ENCODE measurements at regions not wholly inside any gene's neighbourhood (a gene's known extent, or its start where the extent isn't known, plus 50 kb on each side); places are given as distances from the start of the nearest gene placed in this dataset.
A peak's percentile ranks its signal among the peaks of the same experiment; 100 is the strongest.

GRCh38 chr16:66277311-66278070 is 89.0 kb upstream of the CDH5 start:
- no peak for TF ChIP-seq CTCF (IDR thresholded peaks at IDR 0.05; ENCODE audit: extremely low read depth, missing control alignments)
- no peak for DNase-seq (ENCODE audit: low spot score)

- DNase-seq (ENCODE audit: low spot score), result peak; percentile 44
- peak; percentile 46 for TF ChIP-seq CTCF (IDR thresholded peaks at IDR 0.05; ENCODE audit: extremely low read depth, missing control alignments)
Measured at GRCh38 chr16:66275775-66276428, 90.6 kb upstream of the CDH5 start.

GRCh38 chr16:66274335-66275110 is 92.0 kb upstream of the CDH5 start:
- no peak for DNase-seq (ENCODE audit: low spot score)

GRCh38 chr16:66273644-66274334 is 92.7 kb upstream of the CDH5 start:
- TF ChIP-seq CTCF (IDR thresholded peaks at IDR 0.05; ENCODE audit: extremely low read depth, missing control alignments), result no peak
- no peak for DNase-seq (ENCODE audit: low spot score)

More at GRCh38 chr16:66274335-66275110, 92.0 kb upstream of the CDH5 start:
- no peak for TF ChIP-seq CTCF (IDR thresholded peaks at IDR 0.05; ENCODE audit: extremely low read depth, missing control alignments)

- no peak for DNase-seq (ENCODE audit: low spot score)
- TF ChIP-seq CTCF (IDR thresholded peaks at IDR 0.05; ENCODE audit: extremely low read depth, missing control alignments), result no peak
Measured at GRCh38 chr16:66273053-66273452, 93.4 kb upstream of the CDH5 start.

- no peak for TF ChIP-seq CTCF (IDR thresholded peaks at IDR 0.05; ENCODE audit: extremely low read depth, missing control alignments)
- DNase-seq (ENCODE audit: low spot score), result no peak
Measured at GRCh38 chr16:66272461-66272860, 94.0 kb upstream of the CDH5 start.
